Neural cell (in vitro differentiated cells): ENCODE measurements at regions not wholly inside any gene's neighbourhood (a gene's known extent, or its start where the extent isn't known, plus 50 kb on each side); places are given as distances from the start of the nearest gene placed in this dataset.

Experiments
- CTCF ChIP-seq: fragments of 450-650 bp; IDR thresholded peaks from 2 replicates; pipeline ENCODE4 v1.5.1; 2014; ENCODE audit warnings: antibody characterized with exemption, mild to moderate bottlenecking, moderate library complexity; ENCODE audit not compliant: poor library complexity, severe bottlenecking
- EP300 ChIP-seq: fragments of 450-650 bp; conservative IDR thresholded peaks from 2 replicates; pipeline ENCODE4 v1.6.1; 2014; ENCODE audit warnings: antibody characterized with exemption, mild to moderate bottlenecking, moderate library complexity; ENCODE audit not compliant: poor library complexity, severe bottlenecking
- EZH2 ChIP-seq: fragments of 200-600, 300-800 bp; shearing (Covaris generic), sonication (generic); IDR thresholded peaks from 2 replicates; pipeline ENCODE4 v1.6.1; 2014; ENCODE audit warnings: antibody characterized with exemption, low read length, borderline replicate concordance, mild to moderate bottlenecking; ENCODE audit not compliant: insufficient read depth, poor library complexity, severe bottlenecking
- MXI1 ChIP-seq: fragments of 450-650 bp; conservative IDR thresholded peaks from 2 replicates; pipeline ENCODE4 v1.6.1; 2014; ENCODE audit warnings: antibody characterized with exemption, mild to moderate bottlenecking; ENCODE audit not compliant: poor library complexity, severe bottlenecking
- POLR2AphosphoS5 ChIP-seq: IDR thresholded peaks from 2 replicates; pipeline ENCODE4 v1.6.1; 2012
- RAD21 ChIP-seq: fragments of 450-650 bp; conservative IDR thresholded peaks from 2 replicates; pipeline ENCODE4 v1.6.1; 2014; ENCODE audit warnings: antibody characterized with exemption, mild to moderate bottlenecking, moderate library complexity
- REST ChIP-seq: IDR thresholded peaks from 2 replicates; pipeline ENCODE4 v1.6.1; 2012; ENCODE audit warnings: borderline replicate concordance
- SMC3 ChIP-seq: fragments of 450-650 bp; conservative IDR thresholded peaks from 2 replicates; pipeline ENCODE4 v1.6.1; 2014; ENCODE audit warnings: antibody characterized with exemption, mild to moderate bottlenecking, moderate library complexity; ENCODE audit not compliant: poor library complexity
- TAF1 ChIP-seq: IDR thresholded peaks from 2 replicates; pipeline ENCODE4 v1.6.1; 2012; ENCODE audit warnings: low read depth

GRCh38 chr13:65670014-65670625 lies 1560.0 kb downstream of the PCDH9 start:
- TF ChIP-seq CTCF, result no peak
- TF ChIP-seq POLR2AphosphoS5, result no peak
- TF ChIP-seq EP300, result no peak
- TF ChIP-seq EZH2, result no peak
- no peak for TF ChIP-seq RAD21
- TF ChIP-seq SMC3, result no peak
- TF ChIP-seq TAF1, result no peak
- TF ChIP-seq REST, result no peak
- no peak for TF ChIP-seq MXI1
